Nephron (organoid): ENCODE measurements at regions not wholly inside any gene's neighbourhood (a gene's known extent, or its start where the extent isn't known, plus 50 kb on each side); places are given as distances from the start of the nearest gene placed in this dataset.

Experiments used
- H3K27ac Mint-ChIP-seq, 3 experiments: 2 replicates each; pipeline ENCODE4 v1.8.0; 2020; ENCODE audit warnings: mixed read lengths in 3 of 3, mild to moderate bottlenecking in 2 of 3, moderate library complexity in 1 of 3
- H3K27me3 Mint-ChIP-seq: 2 replicates; pipeline ENCODE4 v1.8.0; 2021; ENCODE audit warnings: low read depth, mild to moderate bottlenecking, moderate library complexity, mixed read lengths
- H3K36me3 Mint-ChIP-seq: 2 replicates; pipeline ENCODE4 v1.8.0; 2020; ENCODE audit warnings: low read depth, mixed read lengths
- H3K4me1 Mint-ChIP-seq: 2 replicates; pipeline ENCODE4 v1.8.0; 2020; ENCODE audit warnings: mixed read lengths
- H3K4me3 Mint-ChIP-seq, 3 experiments: 2 replicates each; pipeline ENCODE4 v1.8.0; 2020; ENCODE audit warnings: mild to moderate bottlenecking in 3 of 3, mixed read lengths in 3 of 3, moderate library complexity in 2 of 3
- H3K9me3 Mint-ChIP-seq: 2 replicates; pipeline ENCODE4 v1.8.0; 2020; ENCODE audit warnings: mixed read lengths
- CTCF ChIP-seq, 3 experiments: fragments of 200-600 bp; sonication (generic); IDR thresholded peaks; one replicate each; pipeline ENCODE4 v1.5.0; 2021; ENCODE audit warnings: antibody characterized with exemption in 3 of 3; ENCODE audit not compliant: unreplicated experiment in 3 of 3

DNA sequence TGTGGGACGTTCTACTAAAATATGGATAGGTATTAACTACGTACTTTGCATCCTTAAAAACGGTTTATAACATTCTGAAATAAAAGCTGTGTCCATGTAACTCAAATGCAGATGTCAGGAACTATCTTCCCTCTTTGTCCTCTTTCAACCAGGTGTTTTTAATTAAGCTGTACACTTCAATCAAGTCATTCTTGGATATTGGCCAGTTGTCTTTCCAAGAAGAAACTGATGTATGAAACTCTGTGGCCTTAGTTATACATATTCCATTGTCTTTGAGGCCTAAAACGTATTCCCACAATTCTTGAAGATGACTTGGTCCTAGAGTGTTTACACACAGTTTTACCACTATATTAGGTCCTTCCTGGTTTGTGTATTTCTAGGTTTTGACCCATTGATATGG lies 249.0 kb upstream of the CNTN5 start:
- Mint-ChIP-seq H3K9me3 (peaks cover 20% of the 10 kb centered on the region), H3K27ac (no peak overlapping the region), H3K36me3 (no peaks in the 10 kb centered on the region), H3K27me3 (no peaks in the 10 kb centered on the region), H3K4me3 (no peak overlapping the region), H3K4me1 (no peaks in the 10 kb centered on the region)
- no peak for TF ChIP-seq CTCF (IDR thresholded peaks at IDR 0.05; ENCODE audit: unreplicated experiment in 3 of 3)

- H3K36me3 Mint-ChIP-seq = no peaks in the 10 kb centered on the region
- TF ChIP-seq CTCF (IDR thresholded peaks at IDR 0.05; ENCODE audit: unreplicated experiment in 3 of 3) = no peak
- H3K4me3 Mint-ChIP-seq = no peak overlapping the region
Measured at GRCh38 chr11:98772893-98773292, 247.9 kb upstream of the CNTN5 start.

GRCh38 chr11:98793276-98793675 lies 227.5 kb upstream of the CNTN5 start:
- no peak for TF ChIP-seq CTCF (IDR thresholded peaks at IDR 0.05; ENCODE audit: unreplicated experiment in 3 of 3)
- H3K9me3 Mint-ChIP-seq = peaks cover 14% of the 10 kb centered on the region
- no peaks in the 10 kb centered on the region for H3K36me3 Mint-ChIP-seq
- H3K27ac Mint-ChIP-seq = no peak overlapping the region
- no peaks in the 10 kb centered on the region for H3K27me3 Mint-ChIP-seq
- no peak overlapping the region for H3K4me3 Mint-ChIP-seq
- no peaks in the 10 kb centered on the region for H3K4me1 Mint-ChIP-seq

More at GRCh38 chr11:98772893-98773292, 247.9 kb upstream of the CNTN5 start:
- H3K27me3 Mint-ChIP-seq = no peaks in the 10 kb centered on the region
- peaks cover 20% of the 10 kb centered on the region for H3K9me3 Mint-ChIP-seq
- no peaks in the 10 kb centered on the region for H3K4me1 Mint-ChIP-seq
- no peak overlapping the region for H3K27ac Mint-ChIP-seq

DNA sequence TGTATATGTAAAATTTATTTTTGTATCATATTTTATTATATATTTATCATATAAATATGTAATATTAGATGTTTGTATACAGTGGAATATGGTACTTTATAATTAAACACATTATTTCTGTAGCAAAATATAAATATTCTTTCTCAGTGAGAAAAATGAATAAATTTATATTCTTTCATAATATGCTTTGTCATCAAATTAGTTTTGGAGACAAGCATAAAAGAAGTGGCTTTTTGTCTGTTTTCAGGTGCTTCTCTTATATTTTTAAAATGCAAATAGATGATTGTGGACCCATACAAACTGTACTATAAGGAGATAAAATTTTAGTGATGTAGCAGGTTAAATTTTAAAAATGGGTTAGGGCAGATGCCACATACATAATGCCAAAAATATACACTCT lies 222.4 kb upstream of the CNTN5 start:
- H3K4me1 Mint-ChIP-seq = no peaks in the 10 kb centered on the region
- no peak for TF ChIP-seq CTCF (IDR thresholded peaks at IDR 0.05; ENCODE audit: unreplicated experiment in 3 of 3)
- no peak overlapping the region for H3K4me3 Mint-ChIP-seq
- no peaks in the 10 kb centered on the region for H3K36me3 Mint-ChIP-seq
- no peak overlapping the region for H3K27ac Mint-ChIP-seq
- H3K27me3 Mint-ChIP-seq = no peaks in the 10 kb centered on the region
- H3K9me3 Mint-ChIP-seq = peaks cover 12% of the 10 kb centered on the region

DNA sequence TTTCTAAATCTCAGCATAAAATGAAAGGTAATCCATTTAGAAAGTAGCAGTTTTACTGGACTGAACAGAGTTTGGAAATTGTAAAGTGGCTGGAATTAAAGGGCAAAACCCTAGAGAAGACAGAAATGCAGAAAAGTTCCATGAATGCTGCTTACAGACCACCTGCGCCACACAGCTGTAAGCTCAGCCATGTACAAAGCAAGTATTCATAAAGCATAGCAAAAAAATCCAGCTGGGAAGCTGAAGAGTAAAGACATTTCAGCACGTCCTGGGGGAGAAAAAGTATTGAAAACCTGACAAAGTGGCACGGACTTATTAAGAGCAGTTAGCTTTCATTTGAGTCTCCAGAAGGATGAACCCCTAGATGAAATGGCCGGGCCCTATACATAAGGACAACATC lies 220.1 kb upstream of the CNTN5 start:
- Mint-ChIP-seq H3K9me3 (peaks cover 8% of the 10 kb centered on the region), H3K27me3 (no peaks in the 10 kb centered on the region), H3K36me3 (no peaks in the 10 kb centered on the region), H3K27ac (no peak overlapping the region), H3K4me3 (no peak overlapping the region), H3K4me1 (no peaks in the 10 kb centered on the region)
- TF ChIP-seq CTCF (IDR thresholded peaks at IDR 0.05; ENCODE audit: unreplicated experiment in 3 of 3) = no peak

GRCh38 chr11:98828986-98829708 lies 191.6 kb upstream of the CNTN5 start:
- H3K4me1 Mint-ChIP-seq = no peaks in the 10 kb centered on the region
- no peaks in the 10 kb centered on the region for H3K36me3 Mint-ChIP-seq
- H3K27ac Mint-ChIP-seq = no peak overlapping the region
- H3K9me3 Mint-ChIP-seq = no peaks in the 10 kb centered on the region
- TF ChIP-seq CTCF (IDR thresholded peaks at IDR 0.05; ENCODE audit: unreplicated experiment in 3 of 3) = no peak
- H3K4me3 Mint-ChIP-seq = no peak overlapping the region
- no peaks in the 10 kb centered on the region for H3K27me3 Mint-ChIP-seq
